H9 (cell line): ENCODE measurements at regions not wholly inside any gene's neighbourhood (a gene's known extent, or its start where the extent isn't known, plus 50 kb on each side); places are given as distances from the start of the nearest gene placed in this dataset.

Experiments used
- DNase-seq: peaks from one replicate; pipeline ENCODE4 v3.0.0-alpha.2; 2017
- H2AFZ ChIP-seq: one replicate; pipeline ENCODE4 v1.6.1; 2013; ENCODE audit warnings: mild to moderate bottlenecking, low read length, control low read depth, moderate library complexity
- H2AK5ac ChIP-seq: 2 replicates; pipeline ENCODE4 v1.6.1; 2013; ENCODE audit warnings: low read length, control low read depth, mixed read lengths; ENCODE audit not compliant: insufficient read length
- H2BK120ac ChIP-seq: one replicate; pipeline ENCODE4 v1.6.1; 2013; ENCODE audit warnings: low read depth, mild to moderate bottlenecking, low read length, control low read depth, inconsistent platforms; ENCODE audit not compliant: poor library complexity, severe bottlenecking
- H2BK12ac ChIP-seq: 2 replicates; pipeline ENCODE4 v1.6.1; 2013; ENCODE audit warnings: low read length, control low read depth, mixed read lengths, low read depth; ENCODE audit not compliant: insufficient read length
- H2BK15ac ChIP-seq: 2 replicates; pipeline ENCODE4 v1.6.1; 2013; ENCODE audit warnings: low read depth, low read length, control low read depth
- H2BK20ac ChIP-seq: one replicate; pipeline ENCODE4 v1.6.1; 2013; ENCODE audit warnings: low read depth, mild to moderate bottlenecking, low read length, control low read depth, inconsistent platforms; ENCODE audit not compliant: poor library complexity, severe bottlenecking
- H2BK5ac ChIP-seq: 2 replicates; pipeline ENCODE4 v1.6.1; 2013; ENCODE audit warnings: low read length, control low read depth, mixed read lengths; ENCODE audit not compliant: insufficient read length
- H3K14ac ChIP-seq: 2 replicates; pipeline ENCODE4 v1.6.1; 2013; ENCODE audit warnings: low read length, control low read depth; ENCODE audit not compliant: insufficient read depth
- H3K18ac ChIP-seq: 2 replicates; pipeline ENCODE4 v1.6.1; 2013; ENCODE audit warnings: low read depth, mild to moderate bottlenecking, mixed read lengths, low read length, control low read depth; ENCODE audit not compliant: insufficient read length
- H3K23ac ChIP-seq: 2 replicates; pipeline ENCODE4 v1.6.1; 2013; ENCODE audit warnings: low read length, control low read depth, mixed read lengths, low read depth; ENCODE audit not compliant: insufficient read length
- H3K23me2 ChIP-seq: 2 replicates; pipeline ENCODE4 v1.6.1; 2013; ENCODE audit warnings: low read depth, mild to moderate bottlenecking, mixed read lengths, low read length, control low read depth; ENCODE audit not compliant: insufficient read length, poor library complexity, severe bottlenecking
- H3K27ac ChIP-seq: 2 replicates; pipeline ENCODE4 v1.5.1; 2013; ENCODE audit warnings: low read length, control low read depth, mixed read lengths, low read depth; ENCODE audit not compliant: insufficient read length
- H3K27me3 ChIP-seq: 2 replicates; pipeline ENCODE4 v1.6.1; 2013; ENCODE audit warnings: low read length, control low read depth, inconsistent platforms; ENCODE audit not compliant: insufficient read depth
- H3K4ac ChIP-seq: 2 replicates; pipeline ENCODE4 v1.6.1; 2013; ENCODE audit warnings: low read depth, mild to moderate bottlenecking, control low read depth, inconsistent platforms, low read length, moderate library complexity
- H3K4me1 ChIP-seq: 2 replicates; pipeline ENCODE4 v1.6.1; 2013; ENCODE audit warnings: low read length, control low read depth, inconsistent platforms; ENCODE audit not compliant: insufficient read depth
- H3K4me2 ChIP-seq: 2 replicates; pipeline ENCODE4 v1.6.1; 2013; ENCODE audit warnings: low read length, control low read depth, mixed read lengths; ENCODE audit not compliant: insufficient read length, insufficient read depth
- H3K56ac ChIP-seq: 2 replicates; pipeline ENCODE4 v1.6.1; 2013; ENCODE audit warnings: low read depth, mild to moderate bottlenecking, mixed read lengths, low read length, control low read depth; ENCODE audit not compliant: insufficient read length
- H3K79me1 ChIP-seq: 2 replicates; pipeline ENCODE4 v1.6.1; 2013; ENCODE audit warnings: low read depth, mild to moderate bottlenecking, moderate library complexity, low read length, control low read depth, inconsistent platforms; ENCODE audit not compliant: insufficient read depth, poor library complexity, severe bottlenecking
- H3K79me2 ChIP-seq: 2 replicates; pipeline ENCODE4 v1.6.1; 2013; ENCODE audit warnings: low read length, control low read depth, inconsistent platforms; ENCODE audit not compliant: insufficient read depth
- H3K9ac ChIP-seq: 2 replicates; pipeline ENCODE4 v1.6.1; 2013; ENCODE audit warnings: low read length, control low read depth, mixed read lengths; ENCODE audit not compliant: insufficient read length; ENCODE audit errors: extremely low read depth
- H3K9me3 ChIP-seq: one replicate; pipeline ENCODE4 v1.6.1; 2013; ENCODE audit warnings: low read depth, low read length, inconsistent platforms; ENCODE audit not compliant: control insufficient read depth
- H3T11ph ChIP-seq: one replicate; pipeline ENCODE4 v1.6.1; 2013; ENCODE audit warnings: mild to moderate bottlenecking, low read length, control low read depth, inconsistent platforms
- H4K20me1 ChIP-seq: one replicate; pipeline ENCODE4 v1.6.1; 2013; ENCODE audit not compliant: control insufficient read depth, insufficient read length, insufficient read depth
- H4K5ac ChIP-seq: 2 replicates; pipeline ENCODE4 v1.6.1; 2013; ENCODE audit warnings: low read depth, mild to moderate bottlenecking, mixed read lengths, low read length, control low read depth; ENCODE audit not compliant: insufficient read length
- H4K8ac ChIP-seq: replicated peaks from 2 replicates; pipeline ENCODE4 v1.6.1; 2013; ENCODE audit warnings: low read length, control low read depth, mixed read lengths, low read depth; ENCODE audit not compliant: insufficient read length
- H4K91ac ChIP-seq: 2 replicates; pipeline ENCODE4 v1.6.1; 2013; ENCODE audit warnings: low read depth, mild to moderate bottlenecking, moderate library complexity, mixed read lengths, low read length, control low read depth; ENCODE audit not compliant: insufficient read length
- H3K27ac Mint-ChIP-seq, 3 experiments: 2 replicates in 2 of 3; 3 replicates in 1 of 3; pipeline ENCODE4 v1.8.0; 2020 to 2021; ENCODE audit warnings: mixed read lengths in 3 of 3, mild to moderate bottlenecking in 1 of 3, moderate library complexity in 1 of 3
- H3K27me3 Mint-ChIP-seq: 2 replicates; pipeline ENCODE4 v1.8.0; 2021; ENCODE audit warnings: low read depth, mild to moderate bottlenecking, moderate library complexity, mixed read lengths
- H3K36me3 Mint-ChIP-seq, 3 experiments: 2 replicates in 2 of 3; 3 replicates in 1 of 3; pipeline ENCODE4 v1.8.0; 2020 to 2021; ENCODE audit warnings: low read depth in 3 of 3, mixed read lengths in 3 of 3; ENCODE audit not compliant: insufficient read depth in 1 of 3
- H3K4me1 Mint-ChIP-seq, 2 experiments: 2 replicates each; pipeline ENCODE4 v1.8.0; 2020; ENCODE audit warnings: mixed read lengths in 2 of 2
- H3K4me3 Mint-ChIP-seq, 2 experiments: 2 replicates in 1 of 2; 3 replicates in 1 of 2; pipeline ENCODE4 v1.8.0; 2020 to 2021; ENCODE audit warnings: mild to moderate bottlenecking in 2 of 2, mixed read lengths in 2 of 2, moderate library complexity in 1 of 2
- H3K9me3 Mint-ChIP-seq, 2 experiments: 2 replicates in 1 of 2; 3 replicates in 1 of 2; pipeline ENCODE4 v1.8.0; 2020; ENCODE audit warnings: mild to moderate bottlenecking in 2 of 2, mixed read lengths in 2 of 2, moderate library complexity in 1 of 2
- CTCF ChIP-seq: fragments of 200-600 bp; sonication (generic); conservative IDR thresholded peaks from 3 replicates; pipeline ENCODE4 v1.8.0; 2021; ENCODE audit warnings: antibody characterized with exemption, mild to moderate bottlenecking

GRCh38 chr4:91894006-91894405, 409.8 kb upstream of the GRID2 start:
- H3K36me3 Mint-ChIP-seq: no peaks in the 10 kb centered on the region
- no peaks in the 10 kb centered on the region for H3K4me1 Mint-ChIP-seq
- Histone ChIP-seq H2BK15ac (no peak overlapping the region), H3K56ac (no peak overlapping the region), H3K4ac (no peak overlapping the region), H2BK5ac (no peak overlapping the region), H2AK5ac (no peak overlapping the region), H3K79me1 (no peaks in the 10 kb centered on the region), H3K27ac (no peak overlapping the region), H2AFZ (no peak overlapping the region), H3K23ac (no peak overlapping the region), H3K9ac (no peak overlapping the region), H3K27me3 (no peaks in the 10 kb centered on the region), H4K91ac (no peak overlapping the region), H2BK20ac (no peak overlapping the region), H3K14ac (no peak overlapping the region), H3T11ph (no peak overlapping the region), H3K9me3 (no peaks in the 10 kb centered on the region), H4K20me1 (no peaks in the 10 kb centered on the region), H4K8ac (no peak overlapping the region), H2BK120ac (no peak overlapping the region), H3K23me2 (no peaks in the 10 kb centered on the region), H4K5ac (no peak overlapping the region), H2BK12ac (no peak overlapping the region), H3K79me2 (no peaks in the 10 kb centered on the region), H3K18ac (no peak overlapping the region), H3K4me1 (no peaks in the 10 kb centered on the region), H3K4me2 (no peak overlapping the region)
- no peak for TF ChIP-seq CTCF
- no peak overlapping the region for H3K27ac Mint-ChIP-seq
- no peaks in the 10 kb centered on the region for H3K9me3 Mint-ChIP-seq
- H3K27me3 Mint-ChIP-seq: no peaks in the 10 kb centered on the region
- no peak overlapping the region for H3K4me3 Mint-ChIP-seq
- no peak for DNase-seq
